ENCODE measurements at regions not wholly inside any gene's neighbourhood (a gene's known extent, or its start where the extent isn't known, plus 50 kb on each side); places are given as distances from the start of the nearest gene placed in this dataset.

GRCh38 chr3:178059836-178060235, 476.4 kb upstream of the KCNMB2 start:
- TF ChIP-seq CTCF (IDR thresholded peaks at IDR 0.05) (no peak), POLR2A (IDR thresholded peaks at IDR 0.05) (no peak)
